Neuron (in vitro differentiated cells): ENCODE measurements at regions not wholly inside any gene's neighbourhood (a gene's known extent, or its start where the extent isn't known, plus 50 kb on each side); places are given as distances from the start of the nearest gene placed in this dataset.

Experiments
- H2AFZ ChIP-seq: one replicate; pipeline ENCODE4 v1.6.1; 2013; ENCODE audit warnings: low read depth, mild to moderate bottlenecking, inconsistent platforms, low read length, moderate library complexity
- H3K27me3 ChIP-seq: one replicate; pipeline ENCODE4 v1.6.1; 2013; ENCODE audit warnings: low read length; ENCODE audit not compliant: insufficient read depth
- H3K36me3 ChIP-seq: one replicate; pipeline ENCODE4 v1.6.1; 2013; ENCODE audit warnings: low read length; ENCODE audit not compliant: insufficient read depth
- H3K4me1 ChIP-seq: one replicate; pipeline ENCODE4 v1.6.1; 2013; ENCODE audit warnings: low read length; ENCODE audit not compliant: insufficient read depth
- H3K4me3 ChIP-seq: 2 replicates; pipeline ENCODE4 v1.5.1; 2013; ENCODE audit warnings: mild to moderate bottlenecking, low read length, moderate library complexity
- H3K9me3 ChIP-seq: one replicate; pipeline ENCODE4 v1.6.1; 2013; ENCODE audit warnings: low read length

DNA sequence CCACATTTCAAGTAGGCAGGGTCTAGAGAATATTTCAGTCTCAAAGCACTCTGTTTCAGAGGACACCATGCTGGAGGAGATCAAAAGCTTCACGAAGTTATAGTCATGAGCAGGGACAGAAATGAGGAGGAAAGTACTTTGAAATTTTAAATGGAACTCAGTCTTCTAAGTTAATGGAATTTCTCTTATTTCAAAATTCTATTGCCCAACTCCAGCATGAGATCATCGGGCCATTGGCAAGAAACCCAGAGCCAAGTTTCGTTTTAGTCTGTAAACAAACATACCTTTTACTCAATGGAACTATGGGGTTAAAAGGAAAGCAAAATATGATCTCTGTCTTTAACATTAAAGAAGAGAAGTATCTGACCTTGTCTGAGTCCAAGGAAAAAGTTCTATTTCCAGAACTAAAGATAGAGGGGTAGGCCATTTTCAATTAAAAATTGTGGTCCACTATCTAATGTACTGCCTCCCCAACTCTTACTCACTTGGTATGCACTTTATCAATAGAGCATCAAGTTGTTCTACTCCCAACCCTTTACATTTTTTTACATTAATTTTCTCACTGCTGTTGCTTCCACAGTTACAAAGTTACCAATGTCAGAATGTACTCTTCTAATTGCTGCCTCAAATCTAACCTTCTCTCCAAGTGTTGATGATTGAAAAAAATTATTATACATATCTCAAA is 235.3 kb upstream of the NRSN1 start:
- H3K27me3 ChIP-seq = no peaks in the 10 kb centered on the region
- no peaks in the 10 kb centered on the region for H3K36me3 ChIP-seq
- no peak overlapping the region for H3K4me3 ChIP-seq
- no peaks in the 10 kb centered on the region for H3K4me1 ChIP-seq
- no peak overlapping the region for H2AFZ ChIP-seq
- no peaks in the 10 kb centered on the region for H3K9me3 ChIP-seq

DNA sequence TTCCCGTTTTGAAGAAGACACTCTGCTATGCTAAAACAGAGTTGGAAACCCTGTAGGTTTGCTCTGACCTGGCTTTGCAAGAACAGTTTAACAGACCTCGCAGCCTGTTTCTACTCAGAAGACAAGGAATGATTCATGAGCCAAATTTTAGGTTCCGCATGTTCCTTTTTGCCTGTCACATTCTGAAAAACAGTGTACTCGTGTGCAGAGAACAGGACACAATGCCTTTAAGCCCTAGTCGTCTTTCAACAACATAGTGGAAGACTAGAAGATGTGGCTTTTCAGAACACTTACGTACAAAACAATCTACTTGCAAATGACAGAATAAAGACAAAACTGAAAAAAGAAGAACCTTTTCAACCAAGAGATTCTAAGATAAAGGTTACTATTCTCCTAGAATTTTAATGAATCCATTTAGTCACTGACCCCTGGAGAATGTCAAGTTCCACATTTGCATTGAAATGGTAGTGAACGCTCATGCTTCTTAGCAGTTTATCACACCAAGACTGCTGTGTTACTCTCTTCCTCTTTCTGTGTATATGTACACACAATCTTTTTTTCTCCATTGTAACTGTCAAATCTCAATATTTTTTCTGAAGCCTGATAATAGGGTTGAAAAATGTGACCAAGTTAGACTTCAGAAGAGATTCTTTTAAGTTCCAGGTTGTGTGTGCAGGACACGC is 220.7 kb upstream of the NRSN1 start:
- Histone ChIP-seq H3K27me3 (no peaks in the 10 kb centered on the region), H3K9me3 (no peaks in the 10 kb centered on the region), H3K36me3 (no peaks in the 10 kb centered on the region), H3K4me3 (peak overlapping the region; percentile 13), H2AFZ (no peak overlapping the region), H3K4me1 (peaks cover 17% of the 10 kb centered on the region)

DNA sequence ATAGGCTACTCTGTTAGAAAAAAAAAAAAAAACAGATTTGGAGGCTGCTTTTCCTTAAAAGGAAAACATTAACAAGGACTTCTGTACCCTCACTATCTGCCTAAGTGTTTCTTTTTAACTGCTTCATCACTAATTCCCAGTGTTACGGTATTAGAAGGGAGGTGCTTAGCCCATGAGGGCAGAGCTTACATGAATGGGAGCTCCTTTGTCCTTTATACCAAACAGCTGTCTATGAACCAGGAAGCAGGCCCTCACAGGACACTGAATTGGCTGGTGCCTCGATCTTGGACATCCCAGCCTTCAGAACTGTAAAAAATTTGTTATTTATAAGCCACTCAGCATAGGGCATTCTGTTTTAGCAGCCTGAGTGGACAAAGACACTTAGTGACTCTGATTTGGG is 215.6 kb upstream of the NRSN1 start:
- Histone ChIP-seq H3K36me3 (no peaks in the 10 kb centered on the region), H3K4me1 (peaks cover 6% of the 10 kb centered on the region), H2AFZ (peak overlapping the region; percentile 59), H3K9me3 (no peaks in the 10 kb centered on the region), H3K4me3 (no peak overlapping the region), H3K27me3 (no peaks in the 10 kb centered on the region)

DNA sequence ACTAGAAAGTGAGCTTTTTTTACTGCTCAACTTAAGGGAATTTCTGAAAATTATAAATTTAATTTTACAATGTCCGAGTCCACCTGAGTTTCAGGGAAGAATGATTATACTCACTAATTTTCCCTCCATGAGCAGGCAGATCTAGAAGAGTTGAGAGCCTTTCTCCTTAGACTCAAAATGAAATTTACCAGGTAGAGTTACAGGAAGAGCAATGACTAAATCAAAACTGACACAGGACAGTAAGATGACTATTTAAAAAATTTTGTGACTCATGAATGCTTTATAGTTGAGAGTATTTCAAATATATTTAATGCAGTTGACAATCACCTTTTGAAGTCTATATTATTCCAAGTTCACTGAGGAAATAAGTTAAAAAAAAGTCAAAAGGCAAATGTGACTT is 198.1 kb upstream of the NRSN1 start:
- Histone ChIP-seq H3K4me1 (no peaks in the 10 kb centered on the region), H3K36me3 (no peaks in the 10 kb centered on the region), H3K4me3 (no peak overlapping the region), H3K27me3 (peaks cover 4% of the 10 kb centered on the region), H2AFZ (no peak overlapping the region), H3K9me3 (no peaks in the 10 kb centered on the region)

DNA sequence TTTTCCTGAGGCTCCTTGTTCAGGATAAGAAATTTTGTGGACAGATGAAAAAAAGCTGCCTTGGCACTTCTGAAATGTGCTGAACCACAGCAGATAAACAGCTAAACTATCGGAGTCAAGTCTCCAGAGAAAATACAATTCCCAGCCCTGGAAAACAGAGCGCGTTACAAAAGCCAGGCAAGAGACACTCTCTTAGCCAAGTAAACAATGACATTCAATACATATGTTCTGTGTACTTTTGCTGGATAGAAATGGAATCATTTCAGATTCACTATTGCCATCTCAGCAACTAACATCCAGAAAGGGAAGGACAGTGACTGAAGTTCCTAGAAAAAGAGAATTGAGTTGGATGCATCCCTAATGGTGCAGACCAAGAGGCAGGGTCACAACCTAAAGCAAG is 196.8 kb upstream of the NRSN1 start:
- H3K27me3 ChIP-seq = no peaks in the 10 kb centered on the region
- H3K9me3 ChIP-seq = peaks cover under 1% of the 10 kb centered on the region
- no peak overlapping the region for H2AFZ ChIP-seq
- no peaks in the 10 kb centered on the region for H3K4me1 ChIP-seq
- no peaks in the 10 kb centered on the region for H3K36me3 ChIP-seq
- no peak overlapping the region for H3K4me3 ChIP-seq

DNA sequence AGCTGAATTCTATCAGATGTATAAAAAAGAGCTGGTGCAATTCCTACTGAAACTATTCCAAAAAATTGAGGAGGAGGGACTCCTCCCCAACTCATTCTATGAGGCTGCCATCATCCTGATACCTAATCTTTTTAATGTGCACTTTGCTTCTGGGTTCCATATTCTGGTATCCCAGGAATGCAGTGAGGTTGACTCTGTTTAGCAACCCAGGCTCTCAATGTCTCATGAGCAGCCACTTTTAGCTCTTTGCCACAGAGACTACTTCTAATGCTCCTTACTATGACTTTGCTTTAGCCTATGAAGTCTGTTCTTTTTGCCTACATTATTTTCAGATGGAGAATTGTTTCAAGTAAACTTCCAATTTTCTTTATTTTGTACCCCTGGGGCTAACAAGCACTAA is 185.5 kb upstream of the NRSN1 start:
- H3K27me3 ChIP-seq = no peaks in the 10 kb centered on the region
- no peaks in the 10 kb centered on the region for H3K9me3 ChIP-seq
- no peak overlapping the region for H3K4me3 ChIP-seq
- no peaks in the 10 kb centered on the region for H3K36me3 ChIP-seq
- no peaks in the 10 kb centered on the region for H3K4me1 ChIP-seq
- H2AFZ ChIP-seq = no peak overlapping the region

DNA sequence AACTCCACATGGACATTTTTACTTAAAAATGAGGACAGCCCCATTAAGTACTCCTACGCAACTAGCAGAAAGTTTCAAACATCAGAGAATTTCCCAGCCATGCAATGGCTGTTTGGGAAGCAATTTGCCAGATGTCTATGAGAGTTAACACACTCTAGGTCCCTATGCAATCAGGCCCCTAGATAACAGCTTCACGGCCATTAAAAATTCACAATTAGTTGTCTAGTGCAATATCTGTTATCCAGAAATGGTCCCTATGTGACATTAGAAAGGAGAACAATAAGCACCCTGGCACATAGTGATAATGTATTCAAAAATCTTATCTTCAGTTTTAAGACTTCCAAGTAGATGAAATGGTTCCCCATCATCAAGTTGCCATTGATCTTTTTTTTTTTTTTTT is 174.3 kb upstream of the NRSN1 start:
- no peaks in the 10 kb centered on the region for H3K9me3 ChIP-seq
- no peak overlapping the region for H3K4me3 ChIP-seq
- H3K36me3 ChIP-seq = no peaks in the 10 kb centered on the region
- H3K4me1 ChIP-seq = no peaks in the 10 kb centered on the region
- no peak overlapping the region for H2AFZ ChIP-seq
- H3K27me3 ChIP-seq = no peaks in the 10 kb centered on the region

DNA sequence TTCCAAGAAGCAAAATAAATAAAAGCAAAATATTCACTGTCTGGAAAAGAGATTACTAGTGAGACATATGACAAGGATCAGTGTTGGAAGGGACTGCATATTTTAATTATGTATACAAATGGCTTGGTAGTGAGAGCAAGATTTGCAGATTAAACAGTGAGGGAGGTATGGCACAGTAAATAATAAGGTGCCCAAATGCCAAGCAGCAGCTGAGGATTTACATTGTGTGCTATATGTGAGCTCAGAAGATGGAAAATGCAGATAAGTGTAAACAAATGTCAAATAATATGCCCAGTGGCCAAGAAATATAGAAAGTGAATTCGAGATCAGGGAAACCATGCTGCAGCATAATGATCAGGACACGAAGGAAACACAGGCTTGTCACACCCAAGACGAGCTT is 173.8 kb upstream of the NRSN1 start:
- Histone ChIP-seq H3K9me3 (no peaks in the 10 kb centered on the region), H3K4me1 (no peaks in the 10 kb centered on the region), H3K27me3 (no peaks in the 10 kb centered on the region), H3K4me3 (no peak overlapping the region), H3K36me3 (no peaks in the 10 kb centered on the region), H2AFZ (no peak overlapping the region)

DNA sequence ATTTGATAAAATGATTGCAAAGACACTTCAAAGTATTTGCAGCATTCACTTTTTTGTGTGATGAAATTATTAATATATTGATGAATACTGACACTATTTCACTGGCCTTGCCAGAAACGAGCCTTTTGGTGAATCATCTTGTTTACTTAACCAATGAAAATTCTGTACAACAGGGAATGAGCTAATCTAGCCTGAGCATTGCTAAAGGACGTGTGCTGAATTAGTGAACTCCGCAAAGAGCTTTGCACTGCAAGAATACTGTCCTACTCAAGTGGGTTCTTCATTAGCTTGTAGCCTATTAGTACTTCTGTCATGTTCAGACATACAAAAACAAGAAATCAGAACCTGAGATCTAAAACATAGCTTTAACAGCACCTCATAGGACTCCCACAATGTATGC is 172.0 kb upstream of the NRSN1 start:
- no peaks in the 10 kb centered on the region for H3K4me1 ChIP-seq
- no peak overlapping the region for H2AFZ ChIP-seq
- H3K9me3 ChIP-seq = no peaks in the 10 kb centered on the region
- H3K4me3 ChIP-seq = no peak overlapping the region
- H3K36me3 ChIP-seq = no peaks in the 10 kb centered on the region
- no peaks in the 10 kb centered on the region for H3K27me3 ChIP-seq

DNA sequence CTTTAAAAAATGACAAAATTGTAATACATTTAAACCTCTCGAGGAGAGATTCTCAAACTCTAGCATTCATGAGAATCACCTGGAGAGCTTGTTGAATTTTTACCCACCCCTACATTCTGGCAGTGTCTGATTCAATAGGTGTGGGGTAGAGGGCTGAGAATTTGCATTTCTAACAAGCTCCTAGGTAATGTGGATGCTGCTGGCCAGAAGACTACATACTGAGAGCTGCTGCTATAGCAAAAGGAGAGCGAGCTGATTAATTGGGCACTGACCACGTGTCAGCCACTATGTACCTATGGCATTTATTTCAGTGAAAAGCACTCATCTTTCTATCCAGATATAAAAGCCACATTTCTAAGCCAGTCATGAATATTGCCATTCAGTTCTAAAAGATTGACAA is 169.0 kb upstream of the NRSN1 start:
- no peak overlapping the region for H2AFZ ChIP-seq
- H3K27me3 ChIP-seq = no peaks in the 10 kb centered on the region
- H3K4me3 ChIP-seq = no peak overlapping the region
- H3K36me3 ChIP-seq = no peaks in the 10 kb centered on the region
- no peaks in the 10 kb centered on the region for H3K4me1 ChIP-seq
- H3K9me3 ChIP-seq = no peaks in the 10 kb centered on the region

DNA sequence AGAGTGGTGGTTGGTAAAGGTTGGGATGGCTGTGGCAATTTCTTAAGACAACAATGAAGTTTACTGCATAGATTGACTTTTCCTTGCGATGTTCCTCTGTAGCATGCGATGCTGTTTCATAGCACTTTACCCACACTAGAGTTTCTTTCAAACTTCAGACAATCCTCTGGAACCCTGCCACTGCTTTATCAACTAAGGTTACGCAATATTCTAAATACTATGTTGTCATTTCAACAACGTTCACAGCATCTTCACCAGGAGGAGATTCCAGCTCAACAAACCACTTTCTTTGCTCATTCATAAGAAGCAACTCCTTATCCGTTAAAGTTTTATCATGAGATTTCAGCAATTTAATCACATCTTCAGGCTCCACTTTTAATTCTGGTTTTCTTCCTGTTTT is 161.2 kb upstream of the NRSN1 start:
- Histone ChIP-seq H2AFZ (no peak overlapping the region), H3K36me3 (no peaks in the 10 kb centered on the region), H3K4me1 (no peaks in the 10 kb centered on the region), H3K4me3 (no peak overlapping the region), H3K9me3 (no peaks in the 10 kb centered on the region), H3K27me3 (no peaks in the 10 kb centered on the region)

DNA sequence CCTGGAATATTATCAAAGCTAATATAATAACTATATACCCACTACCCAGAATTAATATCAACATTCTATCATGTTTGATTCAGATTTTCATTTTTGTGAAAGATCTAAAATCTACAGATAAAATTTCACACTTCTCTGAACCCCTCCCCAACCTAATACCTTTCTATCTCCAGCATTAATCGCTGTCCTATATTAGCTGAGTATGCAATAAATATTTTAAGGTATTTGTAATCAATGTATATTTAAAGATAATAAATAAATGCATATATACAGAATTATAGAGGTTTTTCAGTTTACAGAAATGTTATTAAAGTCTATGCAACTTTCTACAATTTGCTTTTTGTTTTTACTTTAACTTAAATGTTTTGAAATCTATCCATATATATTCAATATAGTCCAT is 156.7 kb upstream of the NRSN1 start:
- Histone ChIP-seq H3K4me1 (no peaks in the 10 kb centered on the region), H3K36me3 (no peaks in the 10 kb centered on the region), H3K4me3 (no peak overlapping the region), H2AFZ (no peak overlapping the region), H3K9me3 (no peaks in the 10 kb centered on the region), H3K27me3 (no peaks in the 10 kb centered on the region)

DNA sequence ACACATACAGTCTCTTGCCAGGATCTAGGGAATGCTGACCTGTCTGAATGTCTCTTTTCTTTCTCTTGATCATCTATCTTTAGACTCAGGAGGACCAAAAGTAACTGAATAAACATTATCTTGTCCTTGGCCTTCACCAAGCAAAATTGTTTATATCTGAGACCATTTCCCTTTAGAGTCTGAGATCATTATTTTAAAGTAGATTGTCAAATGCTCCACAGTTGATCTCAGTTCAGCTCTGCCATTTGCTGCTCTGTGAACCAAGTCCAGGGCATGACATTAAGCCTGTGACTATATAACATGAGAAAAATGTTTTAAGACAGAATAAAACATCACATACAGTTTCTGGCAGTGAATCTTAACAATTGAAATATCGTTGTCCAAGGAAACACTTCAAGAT is 148.3 kb upstream of the NRSN1 start:
- no peaks in the 10 kb centered on the region for H3K36me3 ChIP-seq
- no peaks in the 10 kb centered on the region for H3K27me3 ChIP-seq
- no peak overlapping the region for H3K4me3 ChIP-seq
- H2AFZ ChIP-seq = no peak overlapping the region
- H3K9me3 ChIP-seq = no peaks in the 10 kb centered on the region
- H3K4me1 ChIP-seq = no peaks in the 10 kb centered on the region

DNA sequence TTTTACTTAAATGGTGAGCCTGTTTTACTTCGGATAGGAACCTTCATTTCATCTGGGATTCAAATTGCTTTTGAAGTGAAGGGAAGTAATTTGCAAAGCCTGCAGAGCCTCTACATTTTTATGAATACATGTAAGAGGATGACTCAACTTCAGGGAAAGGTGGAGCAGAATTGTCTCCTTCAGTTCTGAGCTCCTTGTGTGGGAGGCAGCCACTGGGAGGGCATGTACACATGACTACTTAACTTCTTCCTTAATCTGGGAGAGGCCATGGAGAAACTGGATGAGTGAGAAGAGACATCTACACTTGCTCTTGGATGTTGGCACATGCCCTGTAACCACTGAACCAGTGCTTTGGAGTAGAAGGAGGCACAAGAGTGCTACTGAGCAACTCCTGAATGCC is 145.1 kb upstream of the NRSN1 start:
- peaks cover 6% of the 10 kb centered on the region for H3K4me1 ChIP-seq
- no peak overlapping the region for H3K4me3 ChIP-seq
- H3K9me3 ChIP-seq = no peaks in the 10 kb centered on the region
- no peaks in the 10 kb centered on the region for H3K36me3 ChIP-seq
- no peak overlapping the region for H2AFZ ChIP-seq
- H3K27me3 ChIP-seq = no peaks in the 10 kb centered on the region
